ENCODE measurements at regions not wholly inside any gene's neighbourhood (a gene's known extent, or its start where the extent isn't known, plus 50 kb on each side); places are given as distances from the start of the nearest gene placed in this dataset.

DNA sequence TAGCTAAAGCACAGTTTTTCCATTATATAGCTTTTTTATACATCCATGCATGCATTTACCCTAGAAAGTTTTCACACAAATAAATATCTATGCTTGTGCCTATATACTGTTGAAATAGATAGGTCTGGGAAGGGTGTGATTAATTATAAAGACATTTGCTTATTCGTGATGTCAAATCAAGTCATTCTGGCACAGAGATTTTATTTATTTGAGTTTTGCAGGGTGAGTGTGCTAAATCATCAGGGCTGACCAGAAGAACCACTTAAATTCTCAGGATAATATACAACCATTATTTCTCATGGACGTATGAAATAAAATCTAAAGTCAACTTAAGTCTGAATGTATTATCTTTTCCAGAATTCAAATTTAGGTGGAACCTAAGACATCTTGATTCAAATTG lies 295.5 kb downstream of the EPHA4 start:
- H4K20me1 ChIP-seq (ENCODE audit: insufficient read depth, poor library complexity, severe bottlenecking): no peaks in the 10 kb centered on the region

DNA sequence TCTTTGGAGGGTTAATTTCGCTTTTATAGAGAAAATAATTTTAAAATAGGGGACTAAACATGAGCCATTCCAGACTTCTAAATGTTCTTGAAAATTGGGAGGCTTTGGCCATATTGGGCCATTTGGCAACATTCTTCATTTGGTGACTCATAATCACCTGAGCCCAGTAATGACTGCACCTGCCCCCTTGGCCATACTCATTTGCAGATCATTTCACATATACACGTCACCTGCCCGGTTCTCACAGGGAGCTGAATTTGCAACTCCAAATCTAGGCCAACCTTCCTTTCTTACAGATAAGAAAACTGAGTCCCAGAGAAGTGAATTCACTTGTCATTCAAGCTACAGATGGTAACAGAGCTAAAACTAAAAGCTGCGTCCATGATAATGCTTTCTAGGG lies 289.7 kb downstream of the EPHA4 start:
- no peaks in the 10 kb centered on the region for H4K20me1 ChIP-seq (ENCODE audit: insufficient read depth, poor library complexity, severe bottlenecking)
- no peaks in the 10 kb centered on the region for H3K27me3 ChIP-seq
- WGBS (ENCODE audit: low lambda C conversion rate, missing lambda C conversion rate): 93% methylated on average over 4 of the region's 4 CpGs
- H3K9me2 ChIP-seq (replicated peaks; ENCODE audit: insufficient read depth): no peaks in the 10 kb centered on the region
- H3K4me1 ChIP-seq (ENCODE audit: insufficient read depth): no peaks in the 10 kb centered on the region
- no peak for TF ChIP-seq CTCF (IDR thresholded peaks at IDR 0.05; ENCODE audit: poor library complexity)
- TF ChIP-seq EZH2 (IDR thresholded peaks at IDR 0.05; ENCODE audit: borderline replicate concordance): no peak
- TF ChIP-seq EZH2phosphoT487 (IDR thresholded peaks at IDR 0.05; ENCODE audit: low read depth, severe bottlenecking, unreplicated experiment): no peak
- H3K4me2 ChIP-seq: no peak overlapping the region
- no peaks in the 10 kb centered on the region for H3K36me3 ChIP-seq (replicated peaks; ENCODE audit: insufficient read depth, low read depth)
- no peak overlapping the region for H3K4me3 ChIP-seq
- no peaks in the 10 kb centered on the region for H3K79me2 ChIP-seq
- no peak for DNase-seq (ENCODE audit: low spot score)
- no peak overlapping the region for H3K27ac ChIP-seq
- H2AFZ ChIP-seq: no peak overlapping the region
- no peaks in the 10 kb centered on the region for H3K9me3 ChIP-seq (ENCODE audit: low read depth)

More for the DNA sequence above, 295.5 kb downstream of the EPHA4 start:
- TF ChIP-seq EZH2phosphoT487 (IDR thresholded peaks at IDR 0.05; ENCODE audit: low read depth, severe bottlenecking, unreplicated experiment) (no peak), EZH2 (IDR thresholded peaks at IDR 0.05; ENCODE audit: borderline replicate concordance) (no peak), CTCF (IDR thresholded peaks at IDR 0.05; ENCODE audit: poor library complexity) (no peak)
- WGBS (ENCODE audit: low lambda C conversion rate, missing lambda C conversion rate): 91% methylated on average over 2 of the region's 2 CpGs
- no peak for DNase-seq (ENCODE audit: low spot score)
- Histone ChIP-seq H3K4me3 (no peak overlapping the region), H2AFZ (no peak overlapping the region), H3K4me2 (no peak overlapping the region), H3K9me2 (replicated peaks; ENCODE audit: insufficient read depth) (no peaks in the 10 kb centered on the region), H3K27me3 (no peaks in the 10 kb centered on the region), H3K36me3 (replicated peaks; ENCODE audit: insufficient read depth, low read depth) (no peaks in the 10 kb centered on the region), H3K4me1 (ENCODE audit: insufficient read depth) (no peaks in the 10 kb centered on the region), H3K79me2 (no peaks in the 10 kb centered on the region), H3K27ac (no peak overlapping the region), H3K9me3 (ENCODE audit: low read depth) (no peaks in the 10 kb centered on the region)

- H3K4me3 ChIP-seq: no peak overlapping the region
- H3K9me2 ChIP-seq (replicated peaks; ENCODE audit: insufficient read depth): no peaks in the 10 kb centered on the region
- H3K27me3 ChIP-seq: no peaks in the 10 kb centered on the region
- H4K20me1 ChIP-seq (ENCODE audit: insufficient read depth, poor library complexity, severe bottlenecking): no peaks in the 10 kb centered on the region
- H3K9me3 ChIP-seq (ENCODE audit: low read depth): no peaks in the 10 kb centered on the region
- DNase-seq (ENCODE audit: low spot score): no peak
- TF ChIP-seq EZH2phosphoT487 (IDR thresholded peaks at IDR 0.05; ENCODE audit: low read depth, severe bottlenecking, unreplicated experiment): no peak
- TF ChIP-seq CTCF (IDR thresholded peaks at IDR 0.05; ENCODE audit: poor library complexity): no peak
- TF ChIP-seq EZH2 (IDR thresholded peaks at IDR 0.05; ENCODE audit: borderline replicate concordance): no peak
- peaks cover 6% of the 10 kb centered on the region for H3K4me1 ChIP-seq (ENCODE audit: insufficient read depth)
- no peak overlapping the region for H3K27ac ChIP-seq
- no peak overlapping the region for H3K4me2 ChIP-seq
- 67% methylated on average over 5 of the region's 5 CpGs for WGBS (ENCODE audit: low lambda C conversion rate, missing lambda C conversion rate)
- H2AFZ ChIP-seq: no peak overlapping the region
- H3K79me2 ChIP-seq: no peaks in the 10 kb centered on the region
- H3K36me3 ChIP-seq (replicated peaks; ENCODE audit: insufficient read depth, low read depth): no peaks in the 10 kb centered on the region
These were observed 288.1 kb downstream of the EPHA4 start for GRCh38 chr2:221283896-221284545.

All from hepatocyte (in vitro differentiated cells).